ENCODE measurements at regions not wholly inside any gene's neighbourhood (a gene's known extent, or its start where the extent isn't known, plus 50 kb on each side); places are given as distances from the start of the nearest gene placed in this dataset.

GRCh38 chr6:169839029-169839481, 87.6 kb downstream of the ERMARD start:
- no peaks in the 10 kb centered on the region for H3K36me3 ChIP-seq
- no peaks in the 10 kb centered on the region for H3K4me1 ChIP-seq
- H3K27ac ChIP-seq, result no peak overlapping the region
- intact Hi-C loops (cut with DNase I), result no loop called here
- no peak for TF ChIP-seq EP300 (IDR thresholded peaks at IDR 0.05)
- TF ChIP-seq POLR2A (IDR thresholded peaks at IDR 0.05), result no peak
- TF ChIP-seq POLR2AphosphoS5 (IDR thresholded peaks at IDR 0.05), result no peak
- TF ChIP-seq CTCF (IDR thresholded peaks at IDR 0.05), result no peak
- 94% methylated on average over 27 of the region's 27 CpGs for WGBS, 2 donors
- no peaks in the 10 kb centered on the region for H3K9me3 ChIP-seq
- DNase-seq, result peak; percentile 59
- H3K27me3 ChIP-seq, result peaks cover 0 to 7% (median 0%) of the 10 kb centered on the region in 3 donors
- H3K4me3 ChIP-seq, result no peak overlapping the region

GRCh38 chr6:169838346-169839028, 87.1 kb downstream of the ERMARD start:
- intact Hi-C loops (cut with DNase I), result no loop called here
- DNase-seq, result no peak
- no peaks in the 10 kb centered on the region for H3K36me3 ChIP-seq
- 92 to 93% methylated on average over 27 of the region's 27 CpGs for WGBS, 2 donors
- H3K27ac ChIP-seq, result no peak overlapping the region
- no peaks in the 10 kb centered on the region for H3K9me3 ChIP-seq
- no peak for TF ChIP-seq POLR2A (IDR thresholded peaks at IDR 0.05)
- no peak for TF ChIP-seq CTCF (IDR thresholded peaks at IDR 0.05)
- TF ChIP-seq POLR2AphosphoS5 (IDR thresholded peaks at IDR 0.05), result no peak
- TF ChIP-seq EP300 (IDR thresholded peaks at IDR 0.05), result no peak
- no peaks in the 10 kb centered on the region for H3K4me1 ChIP-seq
- no peak overlapping the region for H3K4me3 ChIP-seq
- peaks cover 0 to 12% (median 0%) of the 10 kb centered on the region in 3 donors for H3K27me3 ChIP-seq

- Histone ChIP-seq H3K36me3 (no peaks in the 10 kb centered on the region), H3K27me3 (peaks cover 0 to 12% (median 0%) of the 10 kb centered on the region in 3 donors), H3K4me3 (no peak overlapping the region), H3K4me1 (no peaks in the 10 kb centered on the region), H3K9me3 (no peaks in the 10 kb centered on the region), H3K27ac (no peak overlapping the region)
- 84 to 86% methylated on average over 17 of the region's 17 CpGs for WGBS, 2 donors
- DNase-seq, result no peak
- TF ChIP-seq CTCF (IDR thresholded peaks at IDR 0.05) (no peak), EP300 (IDR thresholded peaks at IDR 0.05) (no peak), POLR2A (IDR thresholded peaks at IDR 0.05) (no peak), POLR2AphosphoS5 (IDR thresholded peaks at IDR 0.05) (no peak)
- intact Hi-C loops (cut with DNase I), result no loop called here
These were observed 86.3 kb downstream of the ERMARD start for GRCh38 chr6:169837529-169838250.

GRCh38 chr6:169833258-169833794, 81.9 kb downstream of the ERMARD start:
- WGBS, 2 donors, result 83 to 88% methylated on average over 7 of the region's 7 CpGs
- DNase-seq, result no peak
- Histone ChIP-seq H3K9me3 (no peaks in the 10 kb centered on the region), H3K27me3 (peaks cover 0 to 18% (median 0%) of the 10 kb centered on the region in 3 donors), H3K36me3 (no peaks in the 10 kb centered on the region), H3K4me1 (peaks cover 0 to 6% (median 0%) of the 10 kb centered on the region in 4 donors), H3K27ac (no peak overlapping the region), H3K4me3 (no peak overlapping the region)
- TF ChIP-seq POLR2AphosphoS5 (IDR thresholded peaks at IDR 0.05), result no peak
- TF ChIP-seq EP300 (IDR thresholded peaks at IDR 0.05), result no peak
- TF ChIP-seq POLR2A (IDR thresholded peaks at IDR 0.05), result no peak
- TF ChIP-seq CTCF (IDR thresholded peaks at IDR 0.05), result no peak
- intact Hi-C loops (cut with DNase I), result loop anchor here (5.0 kb wide), 1 partner anchor 694 kb away; no protein-coding TSS in a partner anchor
